Stimulated activated CD8-positive, alpha-beta memory T cell treated with anti-CD3 and anti-CD28 coated beads, Interleukin-4, amount 100 ng/mL, for 48 hours (primary cell): ENCODE measurements at regions not wholly inside any gene's neighbourhood (a gene's known extent, or its start where the extent isn't known, plus 50 kb on each side); places are given as distances from the start of the nearest gene placed in this dataset.
"Not testable (repeated sequence)": the region's sequence is repeated elsewhere in the genome, so short reads cannot be mapped to it uniquely, and the experiment has no call there.

Experiments
- DNase-seq: peaks from one replicate; pipeline ENCODE4 v3.0.0-alpha.2; 2020

DNA sequence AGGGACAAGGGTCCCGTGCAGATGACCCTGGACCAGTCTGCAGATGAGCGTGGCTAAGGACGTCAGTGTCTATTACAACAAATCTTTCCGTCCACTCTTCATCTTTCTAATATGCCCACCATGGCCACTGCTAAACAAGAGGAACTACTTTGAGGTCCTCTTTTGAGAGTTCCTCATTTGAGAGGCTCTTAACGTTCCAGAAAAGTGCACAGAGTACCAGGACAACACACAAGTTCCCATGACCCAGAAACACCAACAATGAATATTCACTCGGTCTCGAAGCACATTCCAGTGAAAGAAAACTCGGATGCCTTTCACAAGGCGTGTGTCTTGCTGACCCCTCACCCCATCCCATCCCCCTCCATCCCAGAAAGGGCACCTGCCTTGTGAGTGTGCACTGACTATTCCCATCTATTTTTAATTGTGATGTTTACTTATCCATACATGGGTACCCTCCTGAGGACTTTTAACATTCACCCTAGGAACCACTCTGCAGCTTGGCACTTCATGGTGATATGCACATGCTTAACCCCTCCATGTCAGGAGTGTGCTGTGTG, 157.0 kb downstream of the SHANK2 start:
- DNase-seq, result no peak

DNA sequence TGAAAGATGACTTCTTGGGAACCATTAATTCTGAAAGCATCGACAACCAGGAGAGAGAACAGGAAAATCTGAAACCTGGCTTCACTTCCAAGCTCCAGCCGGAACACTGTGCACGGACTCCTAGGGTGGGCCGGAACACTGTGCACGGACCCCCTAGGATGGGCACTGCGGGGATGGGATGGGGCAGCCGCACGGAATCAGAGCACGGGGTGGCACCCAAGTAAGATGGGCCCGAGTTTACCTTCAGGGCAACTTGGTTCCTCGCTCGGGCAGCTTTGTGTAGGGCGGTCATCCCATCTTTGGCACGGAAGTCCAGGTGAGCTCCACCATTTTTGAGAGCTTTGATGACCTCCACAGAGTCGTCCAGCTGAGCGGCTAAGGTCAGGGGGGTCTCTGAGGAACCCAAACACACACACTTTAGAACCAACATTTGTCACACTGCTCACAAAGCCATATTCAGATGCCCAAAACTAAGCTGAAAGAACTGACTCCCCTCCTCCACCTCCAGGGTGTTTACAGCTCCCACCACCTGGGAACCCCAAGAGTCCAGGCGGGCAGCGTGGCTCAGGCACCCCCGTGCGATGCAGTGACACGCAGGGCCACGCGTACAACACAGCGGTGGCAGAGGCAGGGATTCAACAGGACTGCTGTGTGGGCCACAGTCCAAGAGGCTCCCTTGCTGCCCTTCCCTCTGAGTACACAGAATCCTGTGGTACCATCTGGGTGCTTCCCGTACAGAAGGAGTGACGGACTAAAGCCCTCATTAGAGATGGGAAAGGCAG, 157.9 kb downstream of the SHANK2 start:
- DNase-seq, result no peak

DNA sequence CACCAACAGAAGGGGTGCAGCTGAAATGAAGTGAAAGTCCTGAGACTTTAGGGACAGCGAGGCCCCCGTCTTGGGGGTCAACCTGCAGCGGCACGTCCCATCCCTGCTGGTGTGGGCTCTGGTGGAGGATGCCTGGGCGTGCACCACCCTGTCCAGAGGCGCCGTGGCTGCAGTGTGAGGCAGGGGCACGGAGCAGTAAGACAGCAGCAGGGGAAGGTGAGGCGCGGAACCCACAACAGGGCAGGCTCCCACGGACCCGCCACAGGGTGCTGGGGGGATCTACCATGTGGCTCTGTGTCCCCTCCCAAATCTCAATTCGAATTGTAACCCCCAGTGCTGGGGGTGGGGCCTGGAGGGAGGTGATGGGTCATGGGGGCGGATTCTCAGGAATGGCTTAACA, 158.6 kb downstream of the SHANK2 start:
- DNase-seq, result no peak

DNA sequence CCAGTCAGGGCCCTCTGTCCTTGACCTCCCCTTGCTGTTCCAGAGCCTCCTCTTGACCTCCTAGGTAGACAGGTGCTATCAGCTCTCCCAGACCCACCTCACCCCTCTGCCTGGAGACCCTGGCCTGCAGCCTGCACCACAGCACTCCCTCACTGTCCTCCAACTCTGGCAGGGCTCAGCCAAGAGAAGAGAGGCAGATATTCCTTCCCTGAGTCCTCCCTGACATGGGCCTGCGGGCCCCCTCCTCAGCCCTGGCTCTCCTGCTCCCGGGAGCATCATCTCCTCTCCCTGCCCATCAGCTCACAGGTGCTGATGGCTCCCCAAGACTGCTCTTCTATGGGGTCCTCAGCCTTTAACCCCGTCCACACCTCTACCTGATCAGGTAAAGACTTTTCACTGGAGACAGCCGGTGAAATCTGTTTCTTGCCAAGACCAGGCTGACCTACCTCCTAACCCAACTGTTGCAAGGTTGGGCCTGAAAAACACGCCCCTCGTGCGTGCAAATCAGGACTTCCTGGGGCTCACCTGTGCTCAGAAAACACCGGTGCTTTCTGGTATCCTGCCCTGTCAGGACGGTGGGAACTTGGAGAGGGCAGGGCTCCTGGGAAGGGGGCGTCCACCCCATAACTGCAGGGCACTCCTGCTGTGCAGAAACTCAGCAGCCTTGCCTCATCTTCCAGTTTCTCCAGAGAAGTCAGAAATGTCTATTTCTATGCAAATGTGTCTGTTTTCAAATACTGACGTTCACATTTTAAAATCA, 160.7 kb downstream of the SHANK2 start:
- no peak for DNase-seq

DNA sequence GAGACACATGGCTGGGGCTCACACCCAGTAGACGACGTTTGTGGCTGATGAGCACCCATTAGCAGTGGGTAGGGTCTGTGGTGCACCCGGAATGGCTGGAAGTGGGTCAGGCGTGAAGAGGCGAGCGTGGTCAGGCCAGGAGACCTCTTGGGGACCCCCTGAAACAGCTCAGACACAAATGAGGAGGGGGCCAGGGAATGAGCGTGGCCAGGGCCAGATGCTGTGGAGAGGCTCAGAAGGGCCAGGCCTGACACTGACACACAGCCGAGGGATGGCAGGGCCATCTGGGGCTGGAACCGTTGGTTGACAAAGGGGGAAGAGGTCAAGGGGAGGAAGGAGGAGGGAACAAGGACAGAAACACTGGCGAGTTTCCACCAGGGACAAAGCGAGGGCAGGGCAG, 162.8 kb downstream of the SHANK2 start:
- no peak for DNase-seq

DNA sequence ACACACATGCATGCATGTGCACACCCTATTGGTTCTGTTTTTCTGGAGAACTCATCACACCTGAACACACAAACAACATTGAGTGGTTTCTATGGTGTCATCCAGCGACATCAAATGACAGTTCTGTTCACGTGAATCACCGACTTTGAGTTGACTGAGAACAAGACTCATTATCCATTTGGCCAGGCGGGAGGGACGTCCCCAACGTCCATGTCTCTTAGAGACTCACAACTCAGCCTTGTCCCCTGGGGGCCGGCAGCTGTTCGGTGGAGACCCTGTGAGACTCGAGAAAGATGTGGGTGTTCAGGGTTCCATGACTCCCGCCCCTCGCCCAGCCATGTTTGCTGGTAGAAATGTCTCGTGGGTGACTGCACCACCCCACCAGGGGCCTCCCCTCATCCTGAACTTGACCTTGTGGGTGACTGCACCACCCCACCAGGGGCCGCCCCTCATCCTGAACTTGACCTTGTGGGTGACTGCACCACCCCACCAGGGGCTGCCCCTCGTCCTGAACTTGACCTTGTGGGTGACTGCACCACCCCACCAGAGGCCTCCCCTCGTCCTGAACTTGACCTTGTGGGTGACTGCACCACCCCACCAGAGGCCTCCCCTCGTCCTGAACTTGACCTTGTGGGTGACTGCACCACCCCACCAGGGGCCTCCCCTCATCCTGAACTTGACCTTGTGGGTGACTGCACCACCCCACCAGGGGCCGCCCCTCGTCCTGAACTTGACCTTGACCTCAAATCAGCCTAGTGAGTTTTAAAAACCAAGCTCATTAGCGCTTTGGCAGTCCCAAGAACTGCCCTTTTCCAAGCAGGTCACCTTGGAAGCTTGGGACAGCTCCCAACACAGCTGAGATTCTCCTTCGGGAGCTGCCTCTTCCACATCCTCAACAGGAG, 163.8 kb downstream of the SHANK2 start:
- DNase-seq, result not testable (repeated sequence)

DNA sequence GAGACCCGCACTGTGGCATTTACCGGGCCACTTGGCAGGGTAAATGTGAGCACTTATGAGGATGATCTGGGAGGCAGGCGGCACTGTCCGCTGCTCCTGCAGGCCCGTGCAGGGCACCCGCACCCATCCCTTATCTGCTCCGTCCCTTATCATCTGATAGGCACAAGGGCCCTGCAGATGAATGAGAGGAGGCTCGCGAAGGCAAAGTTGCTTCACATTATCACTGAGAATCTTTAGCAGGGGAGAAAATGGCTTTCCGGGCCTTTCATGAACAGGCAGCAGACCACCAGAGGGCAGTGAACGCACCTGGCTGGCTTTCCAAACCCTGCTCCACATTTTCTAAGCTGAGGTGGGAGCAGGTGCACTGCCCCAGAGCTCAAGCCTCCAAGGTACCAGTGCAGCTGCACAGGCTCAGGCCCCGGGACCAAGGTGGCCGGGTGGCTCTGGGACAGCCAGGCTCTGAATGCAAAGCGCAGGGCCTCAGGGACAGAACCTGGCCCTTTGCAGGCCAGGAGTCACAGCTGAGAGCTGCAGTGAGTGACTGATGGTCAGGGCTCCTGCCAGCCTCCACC, 165.6 kb downstream of the SHANK2 start:
- DNase-seq, result no peak

DNA sequence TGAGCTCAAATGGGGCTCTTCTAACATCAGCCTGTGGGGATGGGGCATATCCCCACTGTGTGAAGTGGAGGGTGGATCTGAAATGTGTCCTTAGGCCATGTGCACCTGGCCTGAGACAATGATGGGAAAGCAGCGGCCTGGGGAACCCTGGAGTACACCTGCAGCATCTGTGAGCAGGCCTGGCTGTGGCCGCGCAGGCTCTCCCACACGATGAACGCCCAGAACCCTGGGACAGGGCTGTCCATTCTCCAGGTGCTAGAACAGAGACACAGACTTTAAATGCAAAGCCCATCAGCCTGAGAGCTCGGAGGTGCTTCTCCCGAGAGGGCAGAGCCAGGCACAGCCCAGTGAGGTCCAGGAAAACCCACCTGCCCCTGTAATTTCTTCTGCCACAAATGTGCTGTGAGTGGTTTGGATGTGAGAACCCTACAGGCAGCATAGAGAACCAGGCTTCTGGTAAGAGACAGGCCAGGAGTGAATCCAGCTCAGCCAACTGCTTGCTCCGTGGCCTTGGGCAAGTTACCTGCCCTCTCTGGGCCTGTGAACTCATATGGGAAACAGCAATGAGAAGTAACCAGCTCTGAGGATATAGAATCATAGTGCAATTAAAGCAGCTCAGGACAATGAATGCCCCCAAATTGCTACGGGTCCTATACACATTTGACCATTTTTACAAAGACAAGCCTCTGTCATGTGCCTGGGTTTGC, 167.9 kb downstream of the SHANK2 start:
- DNase-seq, result no peak

DNA sequence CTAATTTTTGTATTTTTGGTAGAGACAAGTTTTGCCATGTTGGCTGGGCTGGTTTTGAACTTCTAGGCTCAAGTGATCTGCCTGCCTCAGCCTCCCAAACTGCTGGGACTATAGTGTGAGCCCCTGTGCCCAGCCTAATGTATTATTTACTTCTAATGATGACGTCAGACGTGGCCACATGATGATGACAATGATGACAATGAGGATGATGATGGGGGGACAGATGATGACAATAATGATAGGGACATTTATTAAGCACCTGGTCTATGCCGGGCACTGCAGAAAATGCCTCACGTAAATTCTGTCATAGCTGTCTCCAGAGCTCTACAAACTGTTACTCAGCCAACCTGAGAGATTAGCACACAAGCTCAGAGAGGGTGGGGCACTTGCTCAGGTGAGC, 169.3 kb downstream of the SHANK2 start:
- DNase-seq, result no peak

DNA sequence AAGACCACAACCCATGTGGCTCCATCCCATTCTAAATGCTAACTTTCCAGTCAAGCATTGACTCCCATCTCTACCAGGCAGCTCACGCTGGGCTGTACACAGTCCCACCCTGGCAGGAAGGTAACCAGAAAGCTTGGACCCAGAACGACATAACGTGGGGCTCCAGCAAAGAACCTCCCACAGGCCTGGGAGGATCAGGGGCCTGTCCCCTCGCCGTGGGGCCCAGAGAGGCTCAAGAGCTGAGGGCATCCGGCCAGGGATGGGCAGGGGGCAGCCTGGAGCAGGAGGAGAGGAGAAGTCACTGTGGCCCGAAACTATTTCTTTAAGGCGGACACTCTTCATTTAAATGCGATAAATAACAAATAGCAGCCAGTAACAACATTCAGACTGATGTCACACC, 169.9 kb downstream of the SHANK2 start:
- DNase-seq, result no peak

DNA sequence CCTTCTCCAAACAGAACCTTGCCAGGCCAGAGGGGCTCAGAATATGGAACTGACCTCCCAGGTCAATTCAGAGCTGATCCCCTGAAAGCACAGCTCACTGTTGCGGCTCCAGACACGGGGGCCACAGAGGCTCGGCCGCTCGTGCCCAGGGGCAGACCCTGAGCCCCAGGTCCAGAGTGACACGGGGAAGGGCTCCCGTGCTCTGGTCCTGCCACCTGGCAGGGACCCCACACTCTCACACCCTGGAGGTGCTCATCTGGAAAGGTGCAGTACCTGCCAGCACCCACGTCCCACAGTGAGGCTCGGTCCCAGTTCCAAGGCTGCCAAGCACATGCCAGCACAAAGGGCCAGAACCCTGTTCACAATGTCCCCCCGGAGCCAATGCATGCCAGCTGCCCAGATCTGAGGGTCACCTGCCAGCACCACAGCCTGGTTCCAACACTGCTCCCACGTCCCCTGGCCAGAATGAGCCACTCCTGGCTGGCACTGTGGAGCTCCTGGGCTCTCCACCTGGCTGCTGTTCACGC, 170.6 kb downstream of the SHANK2 start:
- no peak for DNase-seq

DNA sequence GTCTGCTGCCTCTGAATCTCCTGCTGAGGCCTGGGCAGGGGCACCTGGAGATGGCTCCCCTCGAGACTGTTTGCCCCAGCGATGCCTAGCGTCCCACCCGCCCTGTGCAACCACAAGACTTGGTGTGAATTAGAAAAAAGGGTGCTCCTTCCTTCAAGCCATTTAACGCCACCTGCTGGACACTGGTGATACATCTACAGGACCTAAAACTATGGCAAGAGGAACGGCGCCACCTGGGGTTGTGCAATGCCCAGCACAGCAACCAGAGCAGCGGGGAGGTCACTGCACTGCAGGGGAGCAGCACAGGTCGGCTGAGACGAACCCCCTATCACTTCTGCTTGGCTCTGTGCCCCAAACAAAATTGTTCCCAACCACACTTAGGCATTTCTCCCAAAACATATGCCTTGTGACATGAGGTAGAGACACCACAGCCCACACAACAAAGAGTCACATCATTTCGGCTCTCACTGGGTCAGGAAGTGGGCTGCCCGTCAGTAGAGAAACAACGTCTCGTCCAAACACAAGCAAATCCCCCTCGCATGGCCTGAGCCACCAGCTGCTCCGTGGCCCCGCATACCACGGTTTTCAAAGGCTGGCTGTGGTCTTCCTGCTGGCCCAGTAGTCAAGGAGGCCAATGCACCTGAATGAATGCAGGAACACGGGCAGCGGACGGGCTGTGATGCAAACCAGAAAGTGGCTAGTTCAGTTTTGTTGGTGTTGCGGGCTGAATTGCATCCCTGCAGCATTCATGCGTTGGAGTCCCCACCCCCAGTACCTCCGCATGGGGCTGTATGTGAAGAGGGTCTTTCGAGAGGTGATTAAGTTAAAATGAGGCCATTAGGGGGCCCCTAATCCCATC, 171.9 kb downstream of the SHANK2 start:
- DNase-seq, result peak; percentile 78

DNA sequence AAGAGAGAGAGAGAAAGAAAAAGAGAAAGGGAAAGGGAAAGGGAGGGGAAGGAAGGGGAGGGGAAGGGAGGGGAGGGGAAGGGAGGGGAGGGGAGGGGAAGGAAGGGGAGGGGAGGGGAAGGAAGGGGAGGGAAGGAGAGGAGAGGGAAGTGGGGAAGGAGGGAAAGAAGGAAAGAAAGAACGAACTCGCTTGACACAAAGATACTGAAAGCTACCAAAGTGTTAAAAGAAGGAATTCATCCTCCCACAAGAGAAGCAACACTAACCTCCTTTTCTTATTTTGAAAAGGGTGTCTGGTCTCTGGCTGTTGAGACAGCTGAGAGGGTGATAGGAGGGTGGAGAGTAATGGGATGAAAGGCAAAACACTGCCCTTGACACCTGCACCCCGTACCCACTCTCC, 172.6 kb downstream of the SHANK2 start:
- no peak for DNase-seq

DNA sequence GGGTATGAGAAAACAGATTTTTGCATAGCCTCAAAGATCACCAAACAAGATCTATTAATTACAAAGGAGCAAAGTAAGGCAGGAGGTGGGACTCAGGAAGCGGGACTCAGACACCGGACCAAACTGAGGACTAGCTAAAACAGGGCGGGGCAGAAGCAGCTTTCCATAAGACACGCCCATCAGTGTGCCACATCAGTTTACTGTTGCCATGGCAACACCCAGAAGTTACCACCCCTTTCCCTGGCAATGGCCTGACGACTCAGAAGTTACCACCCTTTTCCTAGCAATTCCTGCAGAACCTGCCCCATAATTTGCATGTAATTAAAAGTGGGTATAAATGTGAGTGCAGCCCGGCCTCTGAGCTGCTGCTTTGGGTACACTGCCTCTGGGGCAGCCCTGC, 173.9 kb downstream of the SHANK2 start:
- DNase-seq, result no peak

DNA sequence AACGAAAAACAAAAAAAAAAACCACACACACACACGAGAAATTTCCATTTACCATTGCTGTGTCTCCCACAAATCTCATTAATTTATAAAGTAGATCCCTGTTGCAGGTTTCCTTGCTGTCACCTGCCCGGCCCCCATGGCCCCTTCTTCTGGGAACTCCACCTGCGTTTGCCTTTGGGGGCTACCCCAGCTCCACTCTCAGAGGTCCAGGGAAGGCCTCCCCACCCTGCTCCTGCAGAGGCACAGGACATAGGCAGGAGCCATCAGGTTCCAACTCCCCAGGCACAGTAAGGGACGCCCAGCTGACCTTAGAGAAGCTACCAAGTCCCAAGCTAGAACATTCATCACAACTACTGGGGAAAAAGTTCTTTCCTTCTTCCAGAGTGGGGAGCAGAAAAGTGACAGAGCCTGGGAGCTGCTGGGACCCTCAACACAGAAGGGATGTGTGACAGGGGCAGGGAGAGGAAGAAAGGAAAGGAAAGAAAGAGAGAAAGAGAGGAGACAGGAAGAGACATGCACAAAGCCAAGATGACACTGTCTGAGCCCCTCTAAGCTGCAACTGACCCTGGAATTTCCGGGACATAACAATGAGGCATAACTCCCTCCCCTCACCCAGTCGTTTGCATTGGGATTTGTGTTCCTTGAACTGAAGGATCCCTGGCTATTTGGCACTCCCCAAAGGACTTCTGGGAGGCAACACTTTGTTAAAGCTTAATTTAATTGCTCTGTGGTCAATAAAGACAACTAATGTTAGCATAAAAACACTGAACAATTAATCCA, 175.7 kb downstream of the SHANK2 start:
- no peak for DNase-seq

DNA sequence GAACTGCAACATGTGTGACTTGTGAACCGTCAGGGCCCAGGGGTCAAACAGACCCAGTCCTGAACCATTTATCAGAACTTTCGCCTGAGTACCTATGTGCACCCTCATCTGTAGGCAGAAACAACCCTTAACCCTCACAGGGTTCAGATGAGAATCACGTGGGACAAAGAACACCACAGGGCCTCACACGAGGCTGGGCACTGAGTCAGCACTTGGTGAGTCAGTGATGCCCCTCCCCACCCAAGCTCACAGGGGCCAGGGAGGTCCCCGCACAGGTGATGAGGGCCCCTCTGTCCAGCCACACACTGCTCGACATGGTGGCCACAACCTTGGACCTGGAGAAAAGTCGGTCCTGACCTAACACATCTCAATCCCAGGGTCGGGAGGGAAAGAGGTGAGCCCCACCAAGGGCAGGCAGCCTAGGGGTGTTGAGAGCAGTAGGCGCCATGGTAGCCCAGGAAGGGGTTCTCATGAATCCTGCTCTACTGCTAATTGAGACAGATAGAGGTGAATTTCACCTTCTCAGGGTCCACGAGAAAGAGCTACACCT, 176.4 kb downstream of the SHANK2 start:
- DNase-seq, result no peak

DNA sequence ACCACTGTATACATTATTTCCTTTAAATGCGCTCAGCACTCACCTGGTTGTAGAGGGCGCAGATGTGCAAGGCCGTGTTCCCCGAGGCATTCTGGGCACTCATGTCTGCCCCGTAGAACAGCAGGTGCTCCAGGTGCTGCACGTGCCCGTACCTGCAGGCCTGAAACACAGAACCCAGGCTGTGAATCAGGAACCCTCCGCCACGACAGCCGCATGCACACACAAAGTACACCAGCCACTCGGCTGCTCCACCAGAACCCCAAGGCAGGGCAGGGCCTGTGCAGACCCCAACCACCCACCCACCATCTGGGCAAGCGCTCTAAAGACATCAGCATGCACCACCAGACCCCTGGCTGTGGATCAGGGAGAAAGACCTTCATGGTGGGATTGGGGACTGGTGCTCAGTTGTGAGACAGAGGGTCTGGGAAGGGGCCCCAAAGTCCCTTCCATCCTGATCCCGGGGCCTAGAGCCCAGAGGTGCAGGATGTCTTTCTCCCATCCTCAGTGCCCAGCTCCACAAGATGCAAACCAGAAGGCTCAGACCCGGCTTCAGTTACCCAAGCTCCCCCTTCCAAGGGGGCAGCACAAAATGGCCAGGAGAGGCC, 177.2 kb downstream of the SHANK2 start:
- DNase-seq, result no peak

DNA sequence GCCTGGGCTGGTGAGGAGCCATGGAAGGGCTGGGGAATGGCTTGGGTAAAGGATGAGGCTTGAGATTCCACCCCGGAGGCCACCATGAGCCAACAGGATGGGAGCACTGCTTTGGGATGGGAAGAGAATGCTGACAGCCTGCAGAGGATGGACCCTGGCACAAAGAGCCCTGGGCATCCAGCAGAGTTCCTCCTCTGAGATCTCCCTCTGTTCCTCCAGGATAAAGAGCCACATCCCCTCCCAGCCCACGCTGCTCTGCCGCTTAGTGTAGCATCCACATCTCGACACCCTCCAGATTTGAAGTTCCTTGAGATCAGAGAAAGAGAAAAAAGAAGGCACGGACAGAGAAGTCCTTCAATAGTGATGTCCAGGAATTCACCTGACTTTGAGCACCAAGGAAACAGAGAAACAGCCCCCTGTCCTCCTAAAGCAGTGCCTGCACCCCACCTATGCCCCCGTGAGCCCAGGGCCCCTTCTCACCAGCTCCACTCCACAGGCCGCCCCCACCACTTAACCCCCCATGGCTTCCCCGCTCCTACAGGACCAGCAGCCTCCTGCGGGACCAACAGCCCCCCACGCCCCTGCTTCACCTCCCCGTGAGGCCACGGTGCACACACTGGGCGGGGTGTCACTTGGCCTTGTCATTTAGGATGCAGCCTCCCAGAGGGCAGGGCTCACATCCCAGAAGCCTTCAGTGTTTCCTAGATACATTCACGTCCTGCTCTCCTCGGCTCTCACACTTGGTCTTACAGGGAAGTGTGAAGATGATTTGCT, 180.5 kb downstream of the SHANK2 start:
- no peak for DNase-seq
